ENCODE measurements at regions not wholly inside any gene's neighbourhood (a gene's known extent, or its start where the extent isn't known, plus 50 kb on each side); places are given as distances from the start of the nearest gene placed in this dataset.

- in situ Hi-C loops (cut with HindIII; ENCODE audit: low pct_unique_long_range_greater_than_20kb, low sequenced_read_pairs), result no loop called here
- Histone ChIP-seq H3K36me3 (ENCODE audit: control insufficient read depth, insufficient read depth, low read length) (no peaks in the 10 kb centered on the region), H3K4me1 (ENCODE audit: control insufficient read depth, insufficient read depth, low read length) (no peaks in the 10 kb centered on the region), H3K9me3 (ENCODE audit: control insufficient read depth, insufficient read depth, low read depth, low read length) (no peaks in the 10 kb centered on the region), H3K27me3 (ENCODE audit: control insufficient read depth, insufficient read depth, low read length) (no peaks in the 10 kb centered on the region), H3K4me3 (ENCODE audit: low read depth in 2 of 2, low read length in 2 of 2) (no peak overlapping the region), H3K27ac (ENCODE audit: low read length) (no peak overlapping the region)
- DNase-seq (ENCODE audit: low read depth, low spot score) (no peak), ATAC-seq (no peak)
- intact Hi-C loops (cut with micrococcal nuclease; ENCODE audit: unreplicated experiment), result no loop called here
- no peak for TF ChIP-seq SIN3A (IDR thresholded peaks at IDR 0.05; ENCODE audit: borderline replicate concordance, insufficient read depth, low read depth, low read length)
- no peak for TF ChIP-seq POLR2AphosphoS5 (IDR thresholded peaks at IDR 0.05; ENCODE audit: low read depth, low read length)
- TF ChIP-seq REST (IDR thresholded peaks at IDR 0.05; ENCODE audit: insufficient read depth in 1 of 2, low read depth in 2 of 2, low read length in 1 of 2), result no peak
- TF ChIP-seq TCF7L2 (IDR thresholded peaks at IDR 0.05; ENCODE audit: low read depth, low read length), result no peak
- no peak for TF ChIP-seq CTCF (IDR thresholded peaks at IDR 0.05)
- BruUV-seq (replicated peaks), result no TSS peak
- POLR2A ChIA-PET, result no interaction called here
- CTCF ChIA-PET, result no interaction called here
These were observed 105.6 kb upstream of the RNF32 start for GRCh38 chr7:156534925-156535324.

GRCh38 chr7:156533964-156534363 is 106.6 kb upstream of the RNF32 start:
- ATAC-seq, result no peak
- BruUV-seq (replicated peaks), result no TSS peak

More at GRCh38 chr7:156533964-156534363, 106.6 kb upstream of the RNF32 start:
- CTCF ChIA-PET, result no interaction called here
- DNase-seq (ENCODE audit: low read depth, low spot score), result no peak
- POLR2A ChIA-PET, result no interaction called here
- Histone ChIP-seq H3K4me1 (ENCODE audit: control insufficient read depth, insufficient read depth, low read length) (no peaks in the 10 kb centered on the region), H3K36me3 (ENCODE audit: control insufficient read depth, insufficient read depth, low read length) (no peaks in the 10 kb centered on the region), H3K9me3 (ENCODE audit: control insufficient read depth, insufficient read depth, low read depth, low read length) (no peaks in the 10 kb centered on the region), H3K27me3 (ENCODE audit: control insufficient read depth, insufficient read depth, low read length) (no peaks in the 10 kb centered on the region), H3K4me3 (ENCODE audit: low read depth in 2 of 2, low read length in 2 of 2) (no peak overlapping the region), H3K27ac (ENCODE audit: low read length) (no peak overlapping the region)
- intact Hi-C loops (cut with micrococcal nuclease; ENCODE audit: unreplicated experiment) (no loop called here), in situ Hi-C loops (cut with HindIII; ENCODE audit: low pct_unique_long_range_greater_than_20kb, low sequenced_read_pairs) (no loop called here)
- TF ChIP-seq REST (IDR thresholded peaks at IDR 0.05; ENCODE audit: insufficient read depth in 1 of 2, low read depth in 2 of 2, low read length in 1 of 2) (no peak), CTCF (IDR thresholded peaks at IDR 0.05) (no peak), POLR2AphosphoS5 (IDR thresholded peaks at IDR 0.05; ENCODE audit: low read depth, low read length) (no peak), TCF7L2 (IDR thresholded peaks at IDR 0.05; ENCODE audit: low read depth, low read length) (no peak), SIN3A (IDR thresholded peaks at IDR 0.05; ENCODE audit: borderline replicate concordance, insufficient read depth, low read depth, low read length) (no peak)

Measured in Panc1 (cell line).